SK-N-SH treated with all-trans-retinoic acid at 6 μM for 48 hours (cell line): ENCODE measurements at regions not wholly inside any gene's neighbourhood (a gene's known extent, or its start where the extent isn't known, plus 50 kb on each side); places are given as distances from the start of the nearest gene placed in this dataset.

Source experiments
- ATAC-seq: fragments of 200-7000 bp; cut with Tn5 transposase; 3 replicates; pipeline ENCODE4 v1.9.1; 2020; ENCODE audit warnings: mild to moderate bottlenecking, moderate library complexity
- ARNTL ChIP-seq: fragments of 450-650 bp; formaldehyde crosslinking; IDR thresholded peaks from 2 replicates; pipeline ENCODE4 v1.5.0; 2020; ENCODE audit warnings: low read depth, mild to moderate bottlenecking, moderate library complexity, borderline replicate concordance
- BACH2 ChIP-seq: fragments of 250-450 bp; sonication (Bioruptor Pico); IDR thresholded peaks from 2 replicates; pipeline ENCODE4 v1.9.0; 2021; ENCODE audit warnings: mild to moderate bottlenecking, borderline replicate concordance
- CREB5 ChIP-seq: fragments of 250-450 bp; sonication (Bioruptor Pico); IDR thresholded peaks from 2 replicates; pipeline ENCODE4 v1.5.1; 2020; ENCODE audit warnings: low read depth, mild to moderate bottlenecking, moderate library complexity
- CSDC2 ChIP-seq: fragments of 250-450 bp; sonication (Bioruptor Pico); IDR thresholded peaks from 2 replicates; pipeline ENCODE4 v1.5.0; 2020; ENCODE audit warnings: mild to moderate bottlenecking, moderate library complexity
- ESRRG ChIP-seq: fragments of 250-450 bp; sonication (Bioruptor Pico); IDR thresholded peaks from 2 replicates; pipeline ENCODE4 v1.6.1; 2021; ENCODE audit warnings: mild to moderate bottlenecking
- ISL1 ChIP-seq: fragments of 250-450 bp; sonication (Bioruptor Pico); IDR thresholded peaks from 2 replicates; pipeline ENCODE4 v2.1.2; 2022; ENCODE audit warnings: mild to moderate bottlenecking, moderate library complexity
- OSR1 ChIP-seq: fragments of 250-450 bp; sonication (Bioruptor Pico); IDR thresholded peaks from 2 replicates; pipeline ENCODE4 v1.8.0; 2022; ENCODE audit warnings: moderate library complexity, mild to moderate bottlenecking, inconsistent platforms
- PATZ1 ChIP-seq: fragments of 250-450 bp; sonication (Bioruptor Pico); IDR thresholded peaks from 2 replicates; pipeline ENCODE4 v1.8.0; 2020; ENCODE audit warnings: mild to moderate bottlenecking, moderate library complexity, borderline replicate concordance
- PPARA ChIP-seq: fragments of 250-450 bp; sonication (Bioruptor Pico); IDR thresholded peaks from 2 replicates; pipeline ENCODE4 v1.5.0; 2020; ENCODE audit warnings: mild to moderate bottlenecking, borderline replicate concordance
- RARB ChIP-seq: fragments of 250-450 bp; sonication (Bioruptor Pico); IDR thresholded peaks from 2 replicates; pipeline ENCODE4 v1.8.0; 2021; ENCODE audit warnings: mild to moderate bottlenecking, moderate library complexity
- SNAI2 ChIP-seq: fragments of 250-450 bp; sonication (Bioruptor Pico); IDR thresholded peaks from 2 replicates; pipeline ENCODE4 v1.5.0; 2020; ENCODE audit warnings: mild to moderate bottlenecking, moderate library complexity
- TCF4 ChIP-seq: fragments of 250-450 bp; sonication (Bioruptor Pico); IDR thresholded peaks from 2 replicates; pipeline ENCODE4 v1.8.0; 2021; ENCODE audit warnings: mild to moderate bottlenecking, moderate library complexity, borderline replicate concordance
- TOX ChIP-seq: fragments of 250-450 bp; sonication (Bioruptor Pico); IDR thresholded peaks from 2 replicates; pipeline ENCODE4 v1.8.0; 2021; ENCODE audit warnings: mild to moderate bottlenecking, moderate library complexity, borderline replicate concordance
- ZC3H10 ChIP-seq: fragments of 250-450 bp; sonication (Bioruptor Pico); IDR thresholded peaks from 2 replicates; pipeline ENCODE4 v1.5.1; 2021; ENCODE audit warnings: mild to moderate bottlenecking, moderate library complexity
- ZFP3 ChIP-seq: fragments of 250-450 bp; sonication (Bioruptor Pico); IDR thresholded peaks from 2 replicates; pipeline ENCODE4 v1.5.0; 2020; ENCODE audit warnings: mild to moderate bottlenecking, moderate library complexity
- ZFP30 ChIP-seq: fragments of 450-650 bp; formaldehyde crosslinking; IDR thresholded peaks from 2 replicates; pipeline ENCODE4 v1.5.0; 2022; ENCODE audit warnings: mild to moderate bottlenecking, moderate library complexity
- ZNF565 ChIP-seq: fragments of 450-650 bp; formaldehyde crosslinking; conservative IDR thresholded peaks from 2 replicates; pipeline ENCODE4 v1.5.0; 2020; ENCODE audit warnings: low read depth, mild to moderate bottlenecking, moderate library complexity
- ZNF70 ChIP-seq: fragments of 450-650 bp; formaldehyde crosslinking; IDR thresholded peaks from 2 replicates; pipeline ENCODE4 v1.5.0; 2020; ENCODE audit warnings: mild to moderate bottlenecking, moderate library complexity
- ZNF8 ChIP-seq: fragments of 450-650 bp; formaldehyde crosslinking; IDR thresholded peaks from 2 replicates; pipeline ENCODE4 v1.5.0; 2020; ENCODE audit warnings: mild to moderate bottlenecking, moderate library complexity
- TF ChIP-seq, protein P1 (sequence below): fragments of 250-450 bp; sonication (Bioruptor Pico); IDR thresholded peaks from 2 replicates; pipeline ENCODE4 v1.8.0; 2021; ENCODE audit warnings: low read depth, mild to moderate bottlenecking, moderate library complexity, borderline replicate concordance
- TF ChIP-seq, protein P2 (sequence below): fragments of 250-450 bp; sonication (Bioruptor Pico); IDR thresholded peaks from 2 replicates; pipeline ENCODE4 v1.5.1; 2021; ENCODE audit warnings: mild to moderate bottlenecking, moderate library complexity
- TF ChIP-seq, protein P3 (sequence below): fragments of 250-450 bp; sonication (Bioruptor Pico); IDR thresholded peaks from 2 replicates; pipeline ENCODE4 v1.5.0; 2020; ENCODE audit warnings: mild to moderate bottlenecking, moderate library complexity

DNA sequence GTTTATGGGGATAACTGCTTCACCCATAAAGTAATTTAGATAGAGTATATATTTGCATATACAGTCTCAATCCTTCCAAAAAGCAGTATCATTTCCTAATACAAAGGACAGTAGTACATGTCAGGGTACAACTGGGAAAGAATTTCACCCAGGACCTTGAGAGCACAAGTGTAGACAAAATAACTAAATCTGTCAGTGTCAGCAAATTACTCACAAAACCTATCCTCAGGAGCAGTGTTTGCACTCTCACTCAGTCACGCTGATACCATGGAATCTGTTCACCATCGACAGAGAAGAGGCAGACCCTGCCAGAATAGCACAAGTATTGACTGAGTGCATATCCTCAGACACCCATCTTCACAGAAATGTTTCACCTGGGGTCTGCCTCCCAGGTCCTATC, 554.7 kb upstream of the PHF14 start:
- TF ChIP-seq BACH2 (CRISPR knock-in tag), result no peak
- TF ChIP-seq TOX (CRISPR knock-in tag), result no peak
- TF ChIP-seq SNAI2 (CRISPR knock-in tag), result no peak
- no peak for TF ChIP-seq ZNF70
- TF ChIP-seq ESRRG (CRISPR knock-in tag), result no peak
- TF ChIP-seq ZNF8 (CRISPR knock-in tag), result no peak
- TF ChIP-seq PATZ1 (CRISPR knock-in tag), result no peak
- TF ChIP-seq CSDC2 (CRISPR knock-in tag), result no peak
- TF ChIP-seq OSR1, result no peak
- TF ChIP-seq TCF4 (CRISPR knock-in tag), result no peak
- TF ChIP-seq CREB5 (CRISPR knock-in tag), result no peak
- TF ChIP-seq ZC3H10 (CRISPR knock-in tag), result no peak
- TF ChIP-seq ZNF565 (CRISPR knock-in tag), result no peak
- TF ChIP-seq, protein P1, sequence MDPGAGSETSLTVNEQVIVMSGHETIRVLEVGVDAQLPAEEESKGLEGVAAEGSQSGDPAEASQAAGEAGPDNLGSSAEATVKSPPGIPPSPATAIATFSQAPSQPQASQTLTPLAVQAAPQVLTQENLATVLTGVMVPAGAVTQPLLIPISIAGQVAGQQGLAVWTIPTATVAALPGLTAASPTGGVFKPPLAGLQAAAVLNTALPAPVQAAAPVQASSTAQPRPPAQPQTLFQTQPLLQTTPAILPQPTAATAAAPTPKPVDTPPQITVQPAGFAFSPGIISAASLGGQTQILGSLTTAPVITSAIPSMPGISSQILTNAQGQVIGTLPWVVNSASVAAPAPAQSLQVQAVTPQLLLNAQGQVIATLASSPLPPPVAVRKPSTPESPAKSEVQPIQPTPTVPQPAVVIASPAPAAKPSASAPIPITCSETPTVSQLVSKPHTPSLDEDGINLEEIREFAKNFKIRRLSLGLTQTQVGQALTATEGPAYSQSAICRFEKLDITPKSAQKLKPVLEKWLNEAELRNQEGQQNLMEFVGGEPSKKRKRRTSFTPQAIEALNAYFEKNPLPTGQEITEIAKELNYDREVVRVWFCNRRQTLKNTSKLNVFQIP, result no peak
- no peak for TF ChIP-seq RARB (CRISPR knock-in tag)
- TF ChIP-seq PPARA (CRISPR knock-in tag), result no peak
- TF ChIP-seq ARNTL (CRISPR knock-in tag), result no peak
- no peak for TF ChIP-seq ZFP3 (CRISPR knock-in tag)
- TF ChIP-seq, protein P2, sequence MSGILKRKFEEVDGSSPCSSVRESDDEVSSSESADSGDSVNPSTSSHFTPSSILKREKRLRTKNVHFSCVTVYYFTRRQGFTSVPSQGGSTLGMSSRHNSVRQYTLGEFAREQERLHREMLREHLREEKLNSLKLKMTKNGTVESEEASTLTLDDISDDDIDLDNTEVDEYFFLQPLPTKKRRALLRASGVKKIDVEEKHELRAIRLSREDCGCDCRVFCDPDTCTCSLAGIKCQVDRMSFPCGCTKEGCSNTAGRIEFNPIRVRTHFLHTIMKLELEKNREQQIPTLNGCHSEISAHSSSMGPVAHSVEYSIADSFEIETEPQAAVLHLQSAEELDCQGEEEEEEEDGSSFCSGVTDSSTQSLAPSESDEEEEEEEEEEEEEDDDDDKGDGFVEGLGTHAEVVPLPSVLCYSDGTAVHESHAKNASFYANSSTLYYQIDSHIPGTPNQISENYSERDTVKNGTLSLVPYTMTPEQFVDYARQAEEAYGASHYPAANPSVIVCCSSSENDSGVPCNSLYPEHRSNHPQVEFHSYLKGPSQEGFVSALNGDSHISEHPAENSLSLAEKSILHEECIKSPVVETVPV, result no peak
- no peak for ATAC-seq

DNA sequence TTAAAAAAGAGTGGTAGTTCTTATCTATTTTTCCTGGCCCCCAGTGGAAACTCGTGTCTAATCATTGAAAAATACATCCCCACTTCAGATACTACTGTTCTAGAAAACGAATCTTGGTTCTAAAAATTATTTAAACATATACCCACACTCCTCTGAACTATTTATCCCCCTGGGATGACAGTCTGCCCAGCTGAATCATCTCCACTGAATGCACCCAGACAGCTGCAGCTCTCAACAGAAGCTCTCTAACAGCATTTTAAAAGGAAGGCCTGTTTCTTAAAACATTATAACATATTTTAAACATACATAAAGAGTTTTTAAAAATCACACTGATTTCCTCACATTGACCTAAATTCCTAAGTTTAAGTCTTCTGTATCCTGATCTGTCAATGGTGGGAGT, 544.6 kb upstream of the PHF14 start:
- no peak for TF ChIP-seq ZFP3 (CRISPR knock-in tag)
- TF ChIP-seq, protein P3, sequence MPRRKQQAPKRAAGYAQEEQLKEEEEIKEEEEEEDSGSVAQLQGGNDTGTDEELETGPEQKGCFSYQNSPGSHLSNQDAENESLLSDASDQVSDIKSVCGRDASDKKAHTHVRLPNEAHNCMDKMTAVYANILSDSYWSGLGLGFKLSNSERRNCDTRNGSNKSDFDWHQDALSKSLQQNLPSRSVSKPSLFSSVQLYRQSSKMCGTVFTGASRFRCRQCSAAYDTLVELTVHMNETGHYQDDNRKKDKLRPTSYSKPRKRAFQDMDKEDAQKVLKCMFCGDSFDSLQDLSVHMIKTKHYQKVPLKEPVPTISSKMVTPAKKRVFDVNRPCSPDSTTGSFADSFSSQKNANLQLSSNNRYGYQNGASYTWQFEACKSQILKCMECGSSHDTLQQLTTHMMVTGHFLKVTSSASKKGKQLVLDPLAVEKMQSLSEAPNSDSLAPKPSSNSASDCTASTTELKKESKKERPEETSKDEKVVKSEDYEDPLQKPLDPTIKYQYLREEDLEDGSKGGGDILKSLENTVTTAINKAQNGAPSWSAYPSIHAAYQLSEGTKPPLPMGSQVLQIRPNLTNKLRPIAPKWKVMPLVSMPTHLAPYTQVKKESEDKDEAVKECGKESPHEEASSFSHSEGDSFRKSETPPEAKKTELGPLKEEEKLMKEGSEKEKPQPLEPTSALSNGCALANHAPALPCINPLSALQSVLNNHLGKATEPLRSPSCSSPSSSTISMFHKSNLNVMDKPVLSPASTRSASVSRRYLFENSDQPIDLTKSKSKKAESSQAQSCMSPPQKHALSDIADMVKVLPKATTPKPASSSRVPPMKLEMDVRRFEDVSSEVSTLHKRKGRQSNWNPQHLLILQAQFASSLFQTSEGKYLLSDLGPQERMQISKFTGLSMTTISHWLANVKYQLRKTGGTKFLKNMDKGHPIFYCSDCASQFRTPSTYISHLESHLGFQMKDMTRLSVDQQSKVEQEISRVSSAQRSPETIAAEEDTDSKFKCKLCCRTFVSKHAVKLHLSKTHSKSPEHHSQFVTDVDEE (CRISPR knock-in tag), result no peak
- TF ChIP-seq ISL1 (CRISPR knock-in tag), result no peak
- no peak for TF ChIP-seq ZNF565 (CRISPR knock-in tag)
- no peak for TF ChIP-seq ZFP30 (CRISPR knock-in tag)
- TF ChIP-seq CSDC2 (CRISPR knock-in tag), result no peak
- TF ChIP-seq ZNF70, result no peak
- no peak for TF ChIP-seq SNAI2 (CRISPR knock-in tag)
- no peak for ATAC-seq

DNA sequence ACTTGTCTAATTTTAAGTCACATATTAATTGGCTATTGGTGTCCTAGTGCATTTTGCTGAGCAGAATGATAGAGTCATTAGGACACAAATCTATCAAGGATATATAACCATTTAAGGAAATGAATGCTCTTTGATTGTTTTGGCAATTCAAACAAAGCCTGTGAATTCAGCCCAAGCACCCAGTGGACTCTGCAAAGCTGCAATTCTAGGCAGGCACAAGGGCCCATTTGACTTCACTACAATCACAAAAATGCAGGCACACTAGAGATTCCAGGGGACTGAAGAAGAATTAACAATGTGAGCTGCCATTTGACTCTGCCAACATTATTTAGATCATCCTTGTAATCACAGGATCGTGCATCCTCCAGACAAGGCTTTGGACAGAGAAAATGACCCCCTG, 544.2 kb upstream of the PHF14 start:
- ATAC-seq, result no peak
- TF ChIP-seq ZNF565 (CRISPR knock-in tag) (no peak), PPARA (CRISPR knock-in tag) (no peak), ZNF70 (no peak), ARNTL (CRISPR knock-in tag) (no peak), ZFP3 (CRISPR knock-in tag) (no peak), RARB (CRISPR knock-in tag) (no peak), CSDC2 (CRISPR knock-in tag) (no peak), ZC3H10 (CRISPR knock-in tag) (no peak), ZNF8 (CRISPR knock-in tag) (no peak), ISL1 (CRISPR knock-in tag) (no peak)
- TF ChIP-seq, all 23 proteins: peak for 0
